GM10248 (cell line): ENCODE measurements at regions not wholly inside any gene's neighbourhood (a gene's known extent, or its start where the extent isn't known, plus 50 kb on each side); places are given as distances from the start of the nearest gene placed in this dataset.

ENCODE experiments used
- CTCF ChIA-PET: fragments of 300-600 bp; sonication (Branson Sonifier 250); formaldehyde crosslinking; extraction: SDS; loops from one replicate; lab custom pipeline; 2021; ENCODE audit warnings: antibody characterized with exemption; lab: Yijun Ruan, JAX
- POLR2A ChIA-PET: fragments of 350-650 bp; sonication (Branson Sonifier 250); formaldehyde crosslinking; extraction: SDS; loops from one replicate; lab custom pipeline; 2020; ENCODE audit warnings: antibody characterized with exemption; lab: Yijun Ruan, JAX
- DNase-seq: peaks from one replicate; pipeline ENCODE4 v3.0.0; 2012; ENCODE audit errors: extremely low spot score
- TF ChIP-seq, protein P1 (sequence below): IDR thresholded peaks from 2 replicates; pipeline ENCODE4 v1.5.1; 2012; ENCODE audit warnings: mild to moderate bottlenecking, low read depth; ENCODE audit errors: extremely low read depth, missing control alignments, control extremely low read depth

DNA sequence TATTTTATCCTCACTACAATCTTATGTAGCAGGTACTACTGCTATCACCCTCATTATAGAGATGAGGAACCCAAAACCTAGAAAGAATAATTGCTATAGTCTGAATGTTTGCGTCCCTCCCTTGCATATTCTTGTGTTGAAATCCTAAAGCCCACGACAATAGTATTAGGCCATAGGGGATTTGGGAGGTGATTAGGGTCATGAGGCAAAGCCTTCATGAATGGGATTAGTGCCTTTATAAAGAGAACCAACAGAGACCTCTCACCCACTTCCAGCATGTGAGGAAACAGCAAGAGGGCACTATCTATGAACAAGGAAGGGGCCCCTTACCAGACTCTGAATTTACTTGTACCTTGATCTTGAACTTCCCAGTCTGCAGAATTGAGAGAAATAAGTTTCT is 500.3 kb upstream of the FAM98A start:
- ChIA-PET POLR2A (no interaction called here), CTCF (no interaction called here)
- no peak for DNase-seq
- TF ChIP-seq, protein P1, sequence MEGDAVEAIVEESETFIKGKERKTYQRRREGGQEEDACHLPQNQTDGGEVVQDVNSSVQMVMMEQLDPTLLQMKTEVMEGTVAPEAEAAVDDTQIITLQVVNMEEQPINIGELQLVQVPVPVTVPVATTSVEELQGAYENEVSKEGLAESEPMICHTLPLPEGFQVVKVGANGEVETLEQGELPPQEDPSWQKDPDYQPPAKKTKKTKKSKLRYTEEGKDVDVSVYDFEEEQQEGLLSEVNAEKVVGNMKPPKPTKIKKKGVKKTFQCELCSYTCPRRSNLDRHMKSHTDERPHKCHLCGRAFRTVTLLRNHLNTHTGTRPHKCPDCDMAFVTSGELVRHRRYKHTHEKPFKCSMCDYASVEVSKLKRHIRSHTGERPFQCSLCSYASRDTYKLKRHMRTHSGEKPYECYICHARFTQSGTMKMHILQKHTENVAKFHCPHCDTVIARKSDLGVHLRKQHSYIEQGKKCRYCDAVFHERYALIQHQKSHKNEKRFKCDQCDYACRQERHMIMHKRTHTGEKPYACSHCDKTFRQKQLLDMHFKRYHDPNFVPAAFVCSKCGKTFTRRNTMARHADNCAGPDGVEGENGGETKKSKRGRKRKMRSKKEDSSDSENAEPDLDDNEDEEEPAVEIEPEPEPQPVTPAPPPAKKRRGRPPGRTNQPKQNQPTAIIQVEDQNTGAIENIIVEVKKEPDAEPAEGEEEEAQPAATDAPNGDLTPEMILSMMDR: no peak

DNA sequence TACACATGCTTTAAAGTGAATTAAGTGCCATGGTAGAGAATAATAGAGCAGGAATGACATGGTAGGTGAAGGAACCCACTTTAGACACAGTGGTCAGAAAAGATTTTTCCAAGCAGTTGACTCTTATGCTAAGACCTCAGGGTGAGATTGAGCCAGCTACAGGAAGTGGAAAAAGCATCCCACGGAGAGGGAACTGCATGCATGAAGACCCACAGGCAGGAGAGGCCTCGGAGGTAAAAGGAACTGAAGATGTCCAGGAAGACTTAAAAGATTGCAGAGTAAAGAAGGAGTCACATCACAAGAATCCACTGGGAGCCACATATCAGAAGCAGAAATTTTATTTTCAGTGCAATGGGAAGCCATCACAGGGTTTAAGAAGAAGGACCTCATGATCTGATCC is 499.2 kb upstream of the FAM98A start:
- no peak for DNase-seq
- TF ChIP-seq, protein P1: no peak
- POLR2A ChIA-PET: no interaction called here
- CTCF ChIA-PET: no interaction called here

DNA sequence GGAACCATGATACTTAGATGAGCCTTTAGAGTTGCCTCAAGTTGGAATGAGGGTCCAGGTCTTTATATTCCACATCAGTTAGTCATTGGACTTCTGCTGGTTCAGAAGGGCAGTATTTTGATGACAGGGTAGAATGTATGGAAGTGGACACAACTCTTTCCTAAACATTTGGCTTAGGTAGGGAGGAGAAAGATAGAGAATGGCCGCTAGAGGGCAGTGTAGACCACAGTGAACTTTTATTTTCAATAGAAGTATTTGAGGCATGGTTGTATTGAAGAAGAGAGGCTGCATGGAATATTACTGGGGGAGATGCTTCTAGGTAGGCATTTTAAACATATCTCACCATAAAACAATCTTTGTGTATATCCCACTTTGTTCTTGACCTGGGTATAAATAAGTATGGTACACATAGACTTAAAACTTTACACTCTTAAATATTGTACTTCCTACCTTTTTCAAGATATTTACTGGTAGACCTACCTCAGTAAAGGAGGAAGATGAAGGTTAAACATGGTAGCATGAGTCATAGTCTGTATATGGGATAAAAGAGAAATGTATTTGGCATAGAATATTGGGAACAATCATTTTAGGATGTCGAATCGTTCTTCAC is 497.6 kb upstream of the FAM98A start:
- TF ChIP-seq, protein P1: peak; percentile 56
- CTCF ChIA-PET: interaction anchor here (0.7 to 1.8 kb wide), 15 partner anchors 11 to 1332 kb away, joined by 3 to 12 read pairs (median 3); no protein-coding TSS in a partner anchor
- peak; percentile 15 for DNase-seq
- POLR2A ChIA-PET: no interaction called here

DNA sequence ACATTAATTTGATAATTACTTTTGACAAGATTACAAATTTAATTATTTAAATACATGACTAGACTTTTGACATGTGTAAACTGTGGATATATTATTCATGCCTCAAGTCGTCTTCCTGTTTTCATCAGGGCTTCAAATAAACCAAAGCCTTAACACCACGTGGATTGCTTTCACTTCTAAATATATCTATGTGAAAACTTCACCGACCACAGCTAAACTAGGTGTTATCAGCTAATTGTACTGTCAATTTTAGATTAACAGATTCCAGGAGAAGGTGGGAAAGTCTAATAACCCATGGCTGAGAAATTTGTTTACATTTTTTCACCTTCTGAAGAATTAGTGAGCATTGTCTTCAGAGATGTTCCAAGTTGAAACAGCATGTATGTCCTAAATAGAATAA is 494.7 kb upstream of the FAM98A start:
- CTCF ChIA-PET: no interaction called here

DNA sequence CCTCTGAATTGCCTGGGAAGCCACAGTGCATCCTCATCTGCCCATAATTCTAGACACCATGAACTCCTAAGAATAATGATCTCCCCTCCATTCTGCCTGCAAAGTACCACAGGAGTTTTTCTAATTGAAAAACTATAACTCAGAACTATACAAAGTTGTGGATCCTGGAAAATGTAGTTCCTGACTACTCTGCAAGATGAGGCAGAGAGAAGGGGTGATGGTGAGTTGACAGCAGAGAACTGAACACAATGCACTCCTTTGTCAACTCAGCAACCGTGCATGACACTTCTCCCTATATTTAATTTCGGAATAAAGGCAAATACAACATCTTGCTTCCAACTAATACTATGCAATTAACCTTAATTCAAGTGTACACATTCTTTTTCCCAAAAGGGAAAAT is 471.1 kb upstream of the FAM98A start:
- DNase-seq: no peak
- TF ChIP-seq, protein P1: no peak
- POLR2A ChIA-PET: no interaction called here
- CTCF ChIA-PET: no interaction called here

More for the DNA sequence above, 494.7 kb upstream of the FAM98A start:
- no peak for DNase-seq
- POLR2A ChIA-PET: no interaction called here
- TF ChIP-seq, protein P1: no peak

DNA sequence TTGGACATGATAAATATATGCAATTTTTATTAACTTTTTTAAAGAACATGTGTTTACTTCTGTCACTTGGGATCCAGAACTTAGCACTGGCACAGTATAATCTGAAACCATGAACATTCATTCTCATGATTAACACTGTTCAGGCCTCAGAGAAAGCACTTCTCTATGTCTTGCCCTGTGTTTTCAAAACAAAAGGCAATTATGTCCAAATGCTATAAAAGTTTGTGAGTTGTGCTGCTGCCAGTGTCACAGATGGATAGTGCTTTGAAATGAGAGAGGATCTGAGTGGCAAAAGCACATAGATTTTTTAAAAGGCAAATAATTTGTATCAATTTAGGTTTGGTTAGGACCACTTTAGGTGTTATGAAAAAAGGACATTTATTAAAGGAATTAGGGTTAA is 470.5 kb upstream of the FAM98A start:
- POLR2A ChIA-PET: no interaction called here
- no peak for DNase-seq
- TF ChIP-seq, protein P1: no peak
- CTCF ChIA-PET: no interaction called here
